NCI-H2107 treated with DMSO at 0.1 percent for 48 hours (cell line): ENCODE measurements at regions not wholly inside any gene's neighbourhood (a gene's known extent, or its start where the extent isn't known, plus 50 kb on each side); places are given as distances from the start of the nearest gene placed in this dataset.

Experiments used
- DNase-seq: peaks from one replicate; lab custom pipeline; 2025; ENCODE audit not compliant: unreplicated experiment; lab: John Stamatoyannopoulos, UW

DNA sequence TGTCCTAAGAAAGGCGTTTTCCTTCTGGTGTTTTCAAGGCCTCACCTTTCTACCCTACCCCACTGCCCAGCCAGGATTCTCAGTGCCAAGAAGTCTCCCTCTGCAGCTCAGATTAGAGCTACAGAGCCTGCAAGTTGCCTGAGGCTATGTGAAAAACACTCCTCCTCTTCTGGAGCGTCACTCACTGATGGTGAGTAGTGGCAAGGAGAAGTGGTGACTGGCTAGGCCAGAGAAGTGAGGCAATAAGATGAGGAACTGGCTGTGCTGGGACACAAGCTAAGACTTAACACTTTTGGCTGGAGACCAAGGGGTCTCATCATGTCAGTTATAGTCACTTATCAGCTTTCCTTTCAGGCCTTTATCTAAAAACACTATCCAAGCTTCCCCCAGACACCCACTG lies 86.7 kb upstream of the PRKAR2B start:
- no peak for DNase-seq

DNA sequence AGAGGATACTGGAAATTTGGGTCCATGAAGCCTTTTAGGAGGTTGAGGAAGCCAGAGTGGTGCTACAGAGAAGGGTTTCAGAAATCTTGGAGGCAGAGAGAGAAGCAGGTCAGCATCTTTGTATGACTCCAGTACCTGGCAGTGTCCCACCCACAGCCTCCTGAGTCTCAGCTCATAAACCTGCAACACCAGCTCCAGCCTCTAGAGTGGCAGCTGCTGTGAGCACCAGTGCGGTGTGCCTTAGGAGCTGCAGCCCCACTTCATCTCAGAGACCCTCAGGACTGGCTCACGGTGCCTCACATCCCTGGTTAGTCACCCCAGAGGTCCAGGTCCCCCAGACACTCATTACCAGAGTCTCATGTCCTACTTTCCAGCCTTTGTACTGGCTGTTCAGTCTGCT lies 84.8 kb upstream of the PRKAR2B start:
- DNase-seq: no peak

DNA sequence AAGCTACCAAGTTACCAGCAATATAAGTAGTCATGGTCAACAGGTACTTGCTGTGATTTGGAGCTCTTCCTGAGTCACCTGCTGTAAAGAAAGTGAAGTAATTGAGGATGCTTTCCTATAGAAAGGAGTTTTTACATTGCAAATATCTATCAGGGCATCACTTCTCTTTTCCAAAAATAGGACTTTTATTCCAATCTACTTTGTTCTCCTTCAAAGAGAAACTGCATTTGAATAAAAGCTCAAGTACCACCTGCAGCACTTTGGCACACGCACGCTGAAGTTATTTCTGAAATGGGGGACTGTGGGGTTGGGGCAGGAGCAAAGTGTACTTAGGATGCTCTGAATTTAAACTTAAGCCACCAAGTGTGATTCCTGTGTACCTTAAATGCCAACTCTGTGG lies 81.8 kb upstream of the PRKAR2B start:
- no peak for DNase-seq

DNA sequence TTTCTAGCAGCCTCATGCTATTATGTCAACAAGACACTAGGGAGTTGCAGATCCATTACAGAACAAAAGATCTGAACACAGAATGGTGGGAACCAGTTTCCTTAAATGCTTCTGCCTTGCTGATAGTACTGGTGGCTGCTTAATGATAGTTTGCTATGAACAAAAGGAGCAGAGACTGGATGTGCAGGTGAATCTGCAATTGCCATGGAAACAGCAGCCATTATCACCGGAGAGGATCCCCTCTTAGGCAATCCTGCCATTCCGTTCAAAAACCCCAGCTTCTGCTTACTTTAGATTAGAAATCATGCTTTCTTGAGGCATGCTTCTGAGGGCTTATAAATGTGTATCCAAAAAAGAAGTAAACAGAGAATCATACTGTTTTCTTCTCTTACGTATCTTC lies 80.0 kb upstream of the PRKAR2B start:
- no peak for DNase-seq

DNA sequence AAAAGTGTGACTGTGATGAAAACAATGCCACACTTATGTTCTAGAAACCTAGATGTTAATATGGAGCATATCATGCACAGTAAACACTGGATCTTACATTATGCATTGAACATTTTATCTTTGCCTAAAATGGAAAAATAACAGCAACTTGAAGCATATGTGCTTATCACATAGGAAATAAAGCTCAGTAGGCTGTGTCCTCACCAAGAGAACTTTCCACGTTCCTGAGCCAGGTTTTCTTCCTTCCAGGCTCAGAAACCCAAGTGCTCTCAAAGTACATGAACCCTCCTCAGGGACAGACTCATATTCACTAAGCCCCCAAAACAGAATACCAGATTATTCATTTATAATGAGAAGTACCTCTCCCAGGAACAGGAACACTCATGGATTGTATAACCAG lies 79.4 kb upstream of the PRKAR2B start:
- no peak for DNase-seq

DNA sequence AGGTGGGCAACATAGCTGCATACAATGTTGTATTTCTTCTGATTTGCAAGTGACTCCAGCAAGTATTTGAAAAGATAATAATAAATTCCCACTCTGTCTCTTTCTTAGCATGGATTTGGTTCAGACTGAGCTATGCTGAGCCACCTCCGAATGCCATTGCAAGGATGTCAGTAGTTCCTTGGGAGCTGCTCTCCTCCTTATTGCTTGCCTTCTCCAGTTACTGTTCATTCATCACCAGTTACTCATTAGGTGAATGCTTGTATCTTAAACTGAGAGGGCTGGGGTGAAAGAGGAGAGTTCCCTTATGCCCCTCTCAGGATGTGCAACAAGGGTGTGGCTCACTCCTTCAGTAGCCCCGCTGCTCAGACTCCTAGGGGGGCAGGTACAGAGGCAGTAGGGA lies 78.4 kb upstream of the PRKAR2B start:
- DNase-seq: no peak

DNA sequence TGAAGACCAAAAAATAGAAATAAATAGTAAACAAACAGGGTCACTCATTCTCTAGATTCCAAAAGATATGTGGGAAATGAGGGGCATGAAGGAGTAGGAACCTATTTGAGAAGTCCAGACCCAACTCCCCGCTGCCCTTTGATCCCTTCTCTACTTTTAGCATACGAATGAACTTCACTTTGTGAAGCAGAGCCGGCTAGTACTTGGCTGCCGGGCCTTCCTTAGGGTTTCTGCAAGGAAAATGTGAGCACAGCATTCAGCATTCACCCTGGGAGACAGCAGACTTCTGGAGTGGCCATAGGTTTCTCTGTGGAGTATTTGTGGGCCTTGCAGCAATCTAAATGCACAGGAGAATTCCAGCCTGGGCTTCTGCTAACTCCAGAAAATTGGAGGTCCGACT lies 76.3 kb upstream of the PRKAR2B start:
- no peak for DNase-seq

DNA sequence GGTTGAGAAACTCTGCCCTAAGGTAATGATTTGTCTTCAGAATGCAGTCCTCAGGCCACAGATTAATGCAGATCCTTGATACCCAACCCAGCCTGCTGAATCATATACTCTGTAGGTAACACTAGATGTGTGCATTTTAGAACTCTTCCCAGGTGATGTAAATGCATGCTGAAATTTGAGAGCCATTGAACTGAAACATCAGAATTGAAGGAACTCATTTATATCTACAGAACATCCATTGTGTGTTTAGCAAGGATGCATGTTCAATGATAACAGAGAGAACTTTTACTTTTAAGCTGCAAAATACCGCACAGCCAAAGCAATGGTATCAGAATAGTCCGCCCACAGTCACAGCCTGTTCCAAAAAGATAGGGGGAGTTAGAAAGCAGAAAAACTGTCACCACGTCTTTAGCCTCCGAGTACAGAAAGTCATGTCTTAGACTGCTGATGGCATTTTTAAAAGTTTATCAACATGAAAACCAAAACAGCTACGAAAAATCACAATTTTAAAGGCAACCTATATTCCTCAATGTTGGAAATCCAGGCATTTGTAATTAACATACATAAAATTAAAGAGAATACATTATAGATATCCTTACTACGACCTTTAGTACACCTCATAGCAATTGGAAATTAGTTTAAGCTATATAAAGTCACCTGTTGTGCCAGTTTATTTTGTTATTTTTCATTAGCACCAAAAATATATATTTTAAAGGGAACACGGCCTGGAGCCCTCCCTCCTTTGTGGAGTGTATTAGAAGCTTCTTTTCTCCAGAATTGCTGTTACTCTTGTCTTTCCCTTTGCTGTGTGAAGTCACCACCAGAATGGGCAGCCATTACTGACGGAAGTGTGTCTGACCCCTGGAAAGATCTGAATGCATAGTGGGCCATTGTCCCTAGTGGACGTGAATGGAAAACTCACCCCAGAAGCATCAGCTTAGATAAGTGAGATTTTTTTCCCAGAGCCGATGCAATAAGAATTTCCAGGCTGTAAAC lies 65.8 kb upstream of the PRKAR2B start:
- no peak for DNase-seq

DNA sequence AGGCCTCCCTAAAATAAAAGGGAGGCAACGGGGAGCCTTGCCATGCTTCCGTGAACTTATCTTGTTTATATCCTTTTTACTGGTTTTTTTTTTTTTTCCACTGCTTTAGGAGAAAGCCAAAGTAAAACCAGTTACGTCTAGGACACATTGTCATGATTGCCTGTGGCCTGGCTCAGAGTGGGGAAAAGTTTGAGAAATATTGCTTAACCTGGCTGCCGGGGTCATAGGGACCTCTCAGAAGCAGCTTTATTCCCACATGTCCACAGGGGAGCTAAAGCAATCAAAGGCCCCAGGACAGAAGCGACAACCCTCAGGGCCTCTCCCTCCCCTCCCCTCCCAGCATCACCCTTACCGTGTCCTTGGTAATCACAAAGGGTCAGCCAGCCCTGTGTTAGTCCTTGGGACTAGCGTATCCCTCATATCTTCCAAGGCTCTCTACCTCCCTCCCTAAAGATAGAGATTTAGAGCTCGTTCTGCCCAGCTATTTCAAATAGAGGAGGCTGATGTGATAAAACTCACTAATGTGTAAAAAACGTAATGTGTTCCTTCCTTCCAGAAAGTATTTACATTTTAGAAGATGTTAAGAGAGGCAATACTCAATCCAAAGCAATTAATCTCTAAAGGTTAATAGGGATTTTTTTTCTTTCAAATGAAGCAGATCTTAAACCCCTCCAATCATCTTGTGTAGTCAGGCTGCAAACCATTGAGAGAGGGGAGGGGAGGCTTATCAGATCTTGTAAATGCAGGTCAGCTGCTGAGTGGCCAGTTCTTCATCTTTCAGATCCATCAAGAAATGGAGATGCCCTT lies 64.8 kb upstream of the PRKAR2B start:
- no peak for DNase-seq

DNA sequence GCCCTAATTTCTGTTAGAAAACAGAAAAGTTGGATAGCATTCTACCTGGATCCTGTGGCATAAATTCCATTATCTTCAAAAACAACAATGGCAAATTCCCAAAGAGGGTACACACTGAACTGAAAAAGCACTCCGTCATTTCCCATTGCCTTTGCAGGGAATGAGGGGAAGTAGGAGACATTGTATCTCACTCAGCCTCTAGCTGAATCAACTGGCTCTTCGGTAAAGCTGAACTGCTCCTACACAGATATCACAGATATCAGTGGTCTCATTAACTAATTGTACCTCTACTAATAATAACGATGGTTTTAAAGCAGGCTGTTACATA lies 64.2 kb upstream of the PRKAR2B start:
- no peak for DNase-seq

DNA sequence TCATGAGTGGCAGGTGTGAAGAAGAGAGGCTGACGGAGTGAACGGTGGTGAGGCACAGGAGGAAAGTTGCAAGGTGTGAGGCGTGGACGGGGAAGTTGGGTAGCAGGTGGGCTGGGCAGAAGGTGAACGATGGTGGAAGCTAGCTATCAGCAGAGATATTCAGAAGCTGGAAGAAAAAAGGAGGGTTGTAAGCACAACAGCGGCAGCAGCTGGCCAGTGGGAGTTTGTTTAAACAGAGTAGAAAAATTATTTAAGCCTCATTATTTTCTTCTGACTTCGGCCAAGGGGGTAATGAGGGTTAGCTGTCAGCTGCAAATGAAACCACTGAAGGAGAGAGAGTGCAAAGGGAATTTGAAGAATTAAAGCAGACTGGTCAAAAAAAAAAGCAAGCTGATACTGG lies 62.1 kb upstream of the PRKAR2B start:
- peak; percentile 11 for DNase-seq

DNA sequence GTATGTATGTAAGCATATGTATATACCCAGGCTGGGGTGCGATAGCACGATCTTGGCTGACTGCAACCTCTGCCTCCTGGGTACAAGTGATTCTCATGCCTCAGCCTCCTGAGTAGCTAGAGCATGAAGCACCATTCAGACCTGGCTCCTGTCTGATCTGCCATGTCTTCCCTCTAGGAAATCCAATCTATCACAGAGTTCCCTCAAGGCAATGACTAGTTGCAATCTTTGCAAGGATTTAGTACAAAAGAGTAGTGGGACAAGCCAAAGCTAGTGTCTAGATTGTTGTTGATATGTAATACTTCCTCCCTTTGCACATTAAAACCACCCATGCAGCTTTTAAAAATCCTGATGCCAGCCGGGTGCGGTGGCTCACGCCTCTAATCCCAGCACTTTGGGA lies 60.5 kb upstream of the PRKAR2B start:
- no peak for DNase-seq

DNA sequence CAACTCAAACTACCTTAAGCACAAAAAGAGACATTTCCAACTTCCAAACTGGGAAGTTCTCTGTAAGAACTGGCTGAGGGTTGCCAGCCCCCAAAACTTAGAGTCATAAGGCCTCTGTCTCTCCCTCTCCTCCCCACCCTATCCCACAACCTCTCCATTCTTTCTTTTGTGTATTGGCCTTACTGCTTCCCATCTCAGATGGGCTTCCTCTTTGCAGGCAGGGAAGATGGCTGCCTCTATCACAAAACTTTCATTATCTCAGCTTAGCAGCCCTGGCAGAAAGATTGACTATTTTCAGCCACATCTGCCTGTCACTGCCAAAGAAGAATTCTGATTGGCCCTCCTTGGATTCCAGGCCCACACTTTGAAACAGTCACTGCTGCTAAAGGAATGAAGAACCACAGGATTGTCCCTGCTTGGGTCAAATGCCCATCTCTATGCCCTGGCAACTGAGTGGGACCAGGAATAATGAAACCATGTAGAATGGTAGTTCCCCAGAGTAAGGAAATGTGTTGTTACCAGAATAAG lies 58.0 kb upstream of the PRKAR2B start:
- no peak for DNase-seq

DNA sequence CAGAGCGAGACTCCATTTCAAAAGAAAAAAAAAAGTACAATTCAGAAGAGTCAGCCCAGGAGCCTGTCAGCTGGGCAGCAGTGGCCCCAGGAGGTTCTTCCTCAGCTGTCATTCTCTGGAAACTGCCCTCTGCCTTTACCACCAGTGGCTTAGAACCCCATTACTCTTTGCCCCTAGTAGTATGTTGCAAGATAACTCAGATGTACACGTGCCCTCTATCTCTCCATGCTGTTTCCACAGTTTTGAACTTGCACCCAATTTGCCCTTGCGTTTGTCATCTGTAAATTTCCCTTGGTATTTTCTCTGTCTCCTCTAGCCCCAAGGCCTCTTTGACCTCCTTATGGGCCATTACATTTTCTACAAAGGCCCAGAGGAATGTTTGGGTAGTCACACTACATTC lies 56.7 kb upstream of the PRKAR2B start:
- DNase-seq: no peak

DNA sequence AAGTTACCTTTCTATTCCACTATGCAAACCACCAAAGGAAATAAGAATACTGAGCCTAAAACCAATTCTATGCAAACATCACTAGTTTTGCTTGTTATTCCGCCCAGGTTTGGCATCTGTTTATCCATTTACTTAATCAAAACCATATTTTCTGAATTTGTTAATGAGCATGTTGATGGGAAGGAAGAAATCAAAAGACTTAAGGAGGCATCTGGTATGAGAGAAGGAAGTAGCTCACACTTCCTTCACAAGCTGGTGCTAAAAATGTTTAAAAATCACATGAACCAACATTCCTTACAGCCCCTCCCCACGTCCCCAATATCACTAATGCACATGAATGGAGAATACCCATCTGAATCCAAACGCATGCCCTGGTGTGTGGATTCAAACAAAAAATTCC lies 52.0 kb upstream of the PRKAR2B start:
- no peak for DNase-seq
